ENCODE measurements at regions not wholly inside any gene's neighbourhood (a gene's known extent, or its start where the extent isn't known, plus 50 kb on each side); places are given as distances from the start of the nearest gene placed in this dataset.

DNA sequence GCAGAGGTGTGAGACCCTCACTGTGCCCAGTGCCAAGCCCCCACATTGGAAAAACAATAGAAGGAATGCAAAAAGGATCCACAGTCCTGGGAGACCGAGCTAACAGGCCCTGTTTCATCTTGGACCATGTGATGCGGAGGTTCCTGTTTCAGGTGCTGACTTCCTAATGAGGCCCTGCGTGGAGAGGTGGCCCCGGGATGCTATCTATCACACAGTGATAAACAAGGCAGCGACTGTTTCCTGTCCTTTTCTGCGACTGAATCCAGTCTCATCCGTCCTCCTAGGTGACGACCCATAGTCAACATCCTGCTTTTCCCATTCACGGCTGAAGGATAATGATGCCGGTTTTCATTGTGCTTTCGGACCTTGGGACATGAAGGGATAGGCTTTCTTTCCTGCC, 56.4 kb upstream of the BOD1 start:
- Histone ChIP-seq H3K36me3 (ENCODE audit: insufficient read depth, low read length) (no peaks in the 10 kb centered on the region), H3K4me1 (ENCODE audit: low read length) (peaks cover 27% of the 10 kb centered on the region), H3K9me3 (ENCODE audit: low read length) (peaks cover 5% of the 10 kb centered on the region; the same call in 1 of the 2 replicates), H3K27ac (ENCODE audit: low read length) (no peak overlapping the region), H3K9ac (ENCODE audit: low read length) (no peak overlapping the region), H3K4me3 (ENCODE audit: low read length) (no peak overlapping the region), H3K79me2 (ENCODE audit: low read length) (no peaks in the 10 kb centered on the region), H3K9me2 (replicated peaks; ENCODE audit: insufficient read depth, low read length) (no peaks in the 10 kb centered on the region), H3K4me2 (ENCODE audit: low read depth, low read length, poor library complexity, severe bottlenecking) (no peak overlapping the region), H3K27me3 (ENCODE audit: low read length) (no peaks in the 10 kb centered on the region), H4K20me1 (ENCODE audit: insufficient read depth, low read depth, low read length) (no peaks in the 10 kb centered on the region), H2AFZ (ENCODE audit: low read length) (no peak overlapping the region)
- DNase-seq = no peak

DNA sequence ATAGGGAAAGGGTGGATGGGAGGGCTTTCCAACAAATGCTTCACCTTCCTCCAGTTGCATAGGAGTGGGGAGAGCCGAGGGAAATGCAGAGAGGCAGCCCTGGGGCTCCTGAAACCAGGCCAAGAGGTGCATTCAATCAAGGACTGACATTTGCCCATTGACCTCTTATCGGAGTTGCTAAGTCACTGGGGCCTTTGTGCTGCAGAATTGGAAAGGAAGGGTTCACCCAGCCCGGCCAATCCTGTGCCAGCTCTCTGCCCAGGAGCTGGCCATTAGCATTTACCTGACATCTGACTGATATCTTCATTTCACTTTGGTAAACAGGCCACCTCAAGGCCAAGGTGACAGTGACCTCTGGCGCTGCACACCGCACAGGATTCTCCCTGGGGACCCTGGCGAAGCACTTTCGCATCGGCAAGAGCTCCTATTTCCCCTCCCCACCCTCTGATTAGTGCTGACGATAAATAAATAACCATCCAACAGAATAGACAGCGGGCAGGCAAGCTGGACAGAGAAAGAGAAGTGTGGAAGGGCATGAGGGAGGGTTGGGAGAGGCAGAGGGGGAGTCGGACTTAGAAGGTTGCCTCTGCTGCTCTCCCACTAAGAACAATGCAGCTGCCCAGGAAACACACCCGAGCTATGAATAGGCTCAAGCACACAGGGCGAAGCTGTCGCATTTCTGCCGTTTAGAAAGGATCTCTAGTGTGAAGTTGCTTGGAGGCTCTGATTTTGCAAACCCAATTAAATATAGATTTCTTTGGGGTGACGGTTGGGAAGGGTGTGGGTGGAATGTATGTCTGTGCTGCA, 57.0 kb upstream of the BOD1 start:
- Histone ChIP-seq H3K27me3 (ENCODE audit: low read length) (no peaks in the 10 kb centered on the region), H2AFZ (ENCODE audit: low read length) (no peak overlapping the region), H3K4me1 (ENCODE audit: low read length) (peaks cover 27% of the 10 kb centered on the region), H3K27ac (ENCODE audit: low read length) (no peak overlapping the region), H3K9me2 (replicated peaks; ENCODE audit: insufficient read depth, low read length) (no peaks in the 10 kb centered on the region), H3K9me3 (ENCODE audit: low read length) (peaks cover 5% of the 10 kb centered on the region; the same call in 1 of the 2 replicates), H3K4me2 (ENCODE audit: low read depth, low read length, poor library complexity, severe bottlenecking) (no peak overlapping the region), H3K9ac (ENCODE audit: low read length) (no peak overlapping the region), H3K4me3 (ENCODE audit: low read length) (no peak overlapping the region), H4K20me1 (ENCODE audit: insufficient read depth, low read depth, low read length) (no peaks in the 10 kb centered on the region), H3K79me2 (ENCODE audit: low read length) (no peaks in the 10 kb centered on the region), H3K36me3 (ENCODE audit: insufficient read depth, low read length) (no peaks in the 10 kb centered on the region)
- DNase-seq = no peak

DNA sequence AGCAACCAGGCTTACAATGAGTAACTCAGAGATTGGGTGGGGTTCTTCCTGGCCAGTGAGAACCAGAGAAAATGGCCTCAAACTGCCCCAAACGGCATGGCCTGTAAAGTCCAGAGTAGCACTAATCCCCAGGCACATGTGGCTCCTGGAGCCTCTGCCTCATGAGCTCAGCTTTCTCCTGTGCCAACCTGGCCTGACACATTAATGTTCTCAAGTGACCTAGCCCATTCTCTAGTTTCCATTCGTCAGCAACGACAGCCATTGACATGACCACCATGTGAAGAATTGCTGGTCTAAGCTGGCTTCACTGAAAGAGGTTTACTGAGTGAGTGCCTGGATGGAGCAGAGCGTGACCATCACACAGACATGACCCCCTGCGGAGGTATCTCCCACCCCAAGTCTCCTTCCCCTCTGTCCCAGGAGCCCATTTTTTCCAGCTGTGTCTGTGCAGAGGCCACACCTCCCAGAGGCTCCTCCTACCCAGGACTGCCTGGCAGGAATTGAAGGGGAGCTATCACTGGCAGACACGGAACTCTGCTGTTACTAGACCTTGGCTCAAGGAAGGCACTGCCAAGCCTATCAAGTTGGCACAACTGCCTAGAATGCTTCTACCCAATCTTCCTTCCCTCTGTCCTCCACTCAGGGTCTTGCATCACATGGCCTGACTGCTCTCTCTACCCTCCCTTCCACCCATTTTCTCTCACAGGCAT, 59.0 kb upstream of the BOD1 start:
- no peak overlapping the region for H3K27ac ChIP-seq (ENCODE audit: low read length)
- no peak overlapping the region for H3K4me3 ChIP-seq (ENCODE audit: low read length)
- no peak overlapping the region for H3K9ac ChIP-seq (ENCODE audit: low read length)
- no peaks in the 10 kb centered on the region for H3K36me3 ChIP-seq (ENCODE audit: insufficient read depth, low read length)
- H3K9me2 ChIP-seq (replicated peaks; ENCODE audit: insufficient read depth, low read length) = no peaks in the 10 kb centered on the region
- no peak overlapping the region for H3K4me2 ChIP-seq (ENCODE audit: low read depth, low read length, poor library complexity, severe bottlenecking)
- H4K20me1 ChIP-seq (ENCODE audit: insufficient read depth, low read depth, low read length) = no peaks in the 10 kb centered on the region
- no peak for DNase-seq
- no peaks in the 10 kb centered on the region for H3K27me3 ChIP-seq (ENCODE audit: low read length)
- no peak overlapping the region for H2AFZ ChIP-seq (ENCODE audit: low read length)
- peaks cover 5% of the 10 kb centered on the region; the same call in 1 of the 2 replicates for H3K9me3 ChIP-seq (ENCODE audit: low read length)
- no peaks in the 10 kb centered on the region for H3K79me2 ChIP-seq (ENCODE audit: low read length)
- H3K4me1 ChIP-seq (ENCODE audit: low read length) = peaks cover 9% of the 10 kb centered on the region

DNA sequence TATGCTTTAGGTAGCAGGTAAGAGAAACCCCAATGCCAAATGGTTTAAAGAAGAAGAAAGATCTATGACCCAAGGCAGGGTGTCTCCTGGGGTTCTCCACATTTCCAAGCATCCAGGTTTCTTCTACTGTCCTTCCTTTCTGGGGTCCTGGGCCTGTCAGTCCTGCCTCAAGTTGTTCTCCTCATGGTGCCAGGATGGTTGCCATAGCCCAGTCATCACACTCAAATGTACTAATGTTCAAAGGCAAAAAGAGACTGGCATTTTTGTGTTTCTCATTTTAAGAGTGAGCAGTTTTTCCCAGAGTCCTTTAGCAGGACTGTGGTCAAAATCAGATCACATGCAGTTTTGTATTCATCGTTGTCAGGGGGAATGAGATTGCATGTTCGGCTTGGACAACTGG, 59.9 kb upstream of the BOD1 start:
- no peak overlapping the region for H3K27ac ChIP-seq (ENCODE audit: low read length)
- no peak overlapping the region for H3K4me3 ChIP-seq (ENCODE audit: low read length)
- H3K4me1 ChIP-seq (ENCODE audit: low read length) = 0 out of 2 replicates have a peak, but pooled peaks cover 4% of the 10 kb centered on the region
- no peaks in the 10 kb centered on the region for H3K27me3 ChIP-seq (ENCODE audit: low read length)
- no peaks in the 10 kb centered on the region for H3K79me2 ChIP-seq (ENCODE audit: low read length)
- H3K9me2 ChIP-seq (replicated peaks; ENCODE audit: insufficient read depth, low read length) = no peaks in the 10 kb centered on the region
- H3K4me2 ChIP-seq (ENCODE audit: low read depth, low read length, poor library complexity, severe bottlenecking) = no peak overlapping the region
- H3K9ac ChIP-seq (ENCODE audit: low read length) = no peak overlapping the region
- H2AFZ ChIP-seq (ENCODE audit: low read length) = no peak overlapping the region
- H3K9me3 ChIP-seq (ENCODE audit: low read length) = peaks cover 5% of the 10 kb centered on the region; the same call in 1 of the 2 replicates
- DNase-seq = no peak
- H4K20me1 ChIP-seq (ENCODE audit: insufficient read depth, low read depth, low read length) = no peaks in the 10 kb centered on the region
- no peaks in the 10 kb centered on the region for H3K36me3 ChIP-seq (ENCODE audit: insufficient read depth, low read length)

DNA sequence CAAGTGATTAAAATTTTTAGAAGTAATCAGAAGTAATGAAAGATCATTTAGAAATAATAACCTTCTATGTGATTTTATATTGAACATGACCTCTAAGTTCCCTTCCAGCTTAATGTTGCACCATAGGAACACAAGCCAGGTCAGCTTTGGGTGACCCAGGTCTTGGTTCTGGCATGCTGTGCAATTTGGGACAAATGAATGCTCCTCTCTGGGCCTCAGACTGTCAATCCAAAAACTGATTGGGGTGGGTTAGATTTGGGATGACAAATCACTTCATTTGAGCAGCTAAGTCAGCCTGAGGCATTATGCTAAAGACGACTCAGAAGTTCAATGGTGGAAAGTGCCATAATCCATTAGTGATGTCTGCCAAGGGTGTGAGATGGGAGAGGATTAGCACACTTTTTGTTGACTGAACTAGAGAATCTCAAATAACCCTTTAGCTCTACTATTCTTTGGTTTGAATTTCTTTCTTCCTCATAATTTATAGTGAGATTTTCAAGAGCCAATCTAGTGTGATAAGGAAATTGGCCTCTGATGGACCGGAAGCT, 60.7 kb upstream of the BOD1 start:
- no peaks in the 10 kb centered on the region for H3K36me3 ChIP-seq (ENCODE audit: insufficient read depth, low read length)
- H3K79me2 ChIP-seq (ENCODE audit: low read length) = no peaks in the 10 kb centered on the region
- H4K20me1 ChIP-seq (ENCODE audit: insufficient read depth, low read depth, low read length) = no peaks in the 10 kb centered on the region
- peaks cover 5% of the 10 kb centered on the region; the same call in 1 of the 2 replicates for H3K9me3 ChIP-seq (ENCODE audit: low read length)
- H2AFZ ChIP-seq (ENCODE audit: low read length) = no peak overlapping the region
- H3K9ac ChIP-seq (ENCODE audit: low read length) = no peak overlapping the region
- no peak overlapping the region for H3K27ac ChIP-seq (ENCODE audit: low read length)
- no peak overlapping the region for H3K4me2 ChIP-seq (ENCODE audit: low read depth, low read length, poor library complexity, severe bottlenecking)
- no peak overlapping the region for H3K4me3 ChIP-seq (ENCODE audit: low read length)
- no peaks in the 10 kb centered on the region for H3K9me2 ChIP-seq (replicated peaks; ENCODE audit: insufficient read depth, low read length)
- no peaks in the 10 kb centered on the region for H3K27me3 ChIP-seq (ENCODE audit: low read length)
- no peaks in the 10 kb centered on the region for H3K4me1 ChIP-seq (ENCODE audit: low read length)
- DNase-seq = no peak

DNA sequence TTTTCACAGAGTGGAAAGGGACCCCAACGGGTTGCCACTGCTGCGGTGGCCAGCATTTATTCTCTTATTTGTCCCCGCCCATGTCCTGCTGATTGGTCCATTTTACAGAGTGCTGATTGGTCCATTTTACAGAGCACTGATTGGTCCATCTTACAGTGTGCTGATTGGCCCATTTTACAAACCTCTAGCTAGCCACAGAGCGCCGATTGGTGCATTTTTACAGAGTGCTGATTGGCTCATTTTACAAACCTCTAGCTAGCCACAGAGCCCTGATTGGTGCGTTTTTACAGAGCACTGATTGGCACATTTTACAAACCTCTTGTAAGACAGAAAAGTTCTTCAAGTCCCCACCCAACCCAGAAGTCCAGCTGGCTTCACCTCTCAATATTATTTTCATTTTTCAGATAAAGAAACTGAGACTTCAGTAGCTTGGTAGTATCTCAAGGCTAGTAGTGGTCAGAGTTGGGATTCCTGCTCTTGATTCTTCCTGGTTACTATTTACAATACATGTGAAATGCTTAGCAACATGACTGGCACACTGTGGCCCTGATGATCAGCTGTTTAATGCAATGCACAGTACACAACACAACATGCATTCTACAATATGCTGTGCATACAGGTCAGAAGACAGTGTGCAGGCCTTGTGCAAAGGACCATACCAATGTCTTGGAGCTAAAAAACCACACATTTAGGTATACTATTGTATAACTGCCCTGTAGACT, 63.6 kb upstream of the BOD1 start:
- H3K27ac ChIP-seq (ENCODE audit: low read length) = no peak overlapping the region
- DNase-seq = peak; percentile 65
- no peak overlapping the region for H2AFZ ChIP-seq (ENCODE audit: low read length)
- no peak overlapping the region for H3K9ac ChIP-seq (ENCODE audit: low read length)
- no peaks in the 10 kb centered on the region for H3K27me3 ChIP-seq (ENCODE audit: low read length)
- H3K9me2 ChIP-seq (replicated peaks; ENCODE audit: insufficient read depth, low read length) = no peaks in the 10 kb centered on the region
- no peaks in the 10 kb centered on the region for H3K79me2 ChIP-seq (ENCODE audit: low read length)
- no peak overlapping the region for H3K4me2 ChIP-seq (ENCODE audit: low read depth, low read length, poor library complexity, severe bottlenecking)
- peaks cover 4% of the 10 kb centered on the region; the same call in 1 of the 2 replicates for H3K9me3 ChIP-seq (ENCODE audit: low read length)
- H3K4me1 ChIP-seq (ENCODE audit: low read length) = no peaks in the 10 kb centered on the region
- no peaks in the 10 kb centered on the region for H4K20me1 ChIP-seq (ENCODE audit: insufficient read depth, low read depth, low read length)
- H3K4me3 ChIP-seq (ENCODE audit: low read length) = no peak overlapping the region
- no peaks in the 10 kb centered on the region for H3K36me3 ChIP-seq (ENCODE audit: insufficient read depth, low read length)

DNA sequence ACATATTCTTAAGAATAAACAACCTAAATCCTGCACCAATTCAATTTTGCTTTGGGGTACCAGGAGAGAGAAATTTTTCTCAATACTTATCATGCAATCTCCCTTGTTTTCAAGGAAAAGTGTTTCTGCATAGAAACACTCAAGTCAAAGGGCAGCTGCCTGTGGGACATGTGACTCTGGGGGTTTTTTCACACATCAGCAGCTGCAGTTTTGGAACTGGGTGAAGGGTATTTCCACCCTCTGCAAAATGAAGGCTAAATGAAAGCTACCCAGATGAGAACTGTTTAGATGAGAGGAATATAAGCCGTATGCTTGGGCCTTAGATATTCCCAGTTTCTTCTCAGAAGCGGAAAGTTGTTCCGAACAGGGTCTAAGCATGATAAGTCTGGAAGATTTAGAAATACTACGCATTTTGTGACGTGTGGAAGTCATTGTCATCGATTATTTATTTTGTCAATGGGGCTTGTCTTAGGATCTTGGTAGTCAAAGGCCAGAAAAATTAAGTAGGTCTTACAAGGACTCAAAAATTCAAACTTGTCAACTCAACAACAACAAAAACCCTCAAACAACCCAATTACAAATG, 64.3 kb upstream of the BOD1 start:
- Histone ChIP-seq H3K9ac (ENCODE audit: low read length) (no peak overlapping the region), H3K9me3 (ENCODE audit: low read length) (no peaks in the 10 kb centered on the region; the same call in 1 of the 2 replicates), H3K4me3 (ENCODE audit: low read length) (no peak overlapping the region), H3K4me1 (ENCODE audit: low read length) (no peaks in the 10 kb centered on the region), H3K79me2 (ENCODE audit: low read length) (no peaks in the 10 kb centered on the region), H3K27me3 (ENCODE audit: low read length) (no peaks in the 10 kb centered on the region), H3K4me2 (ENCODE audit: low read depth, low read length, poor library complexity, severe bottlenecking) (no peak overlapping the region), H3K9me2 (replicated peaks; ENCODE audit: insufficient read depth, low read length) (no peaks in the 10 kb centered on the region), H3K36me3 (ENCODE audit: insufficient read depth, low read length) (no peaks in the 10 kb centered on the region), H2AFZ (ENCODE audit: low read length) (no peak overlapping the region), H3K27ac (ENCODE audit: low read length) (no peak overlapping the region), H4K20me1 (ENCODE audit: insufficient read depth, low read depth, low read length) (no peaks in the 10 kb centered on the region)
- DNase-seq = no peak

Measured in Karpas-422 (cell line).